Liver (tissue), 8 donors: ENCODE measurements at regions not wholly inside any gene's neighbourhood (a gene's known extent, or its start where the extent isn't known, plus 50 kb on each side); places are given as distances from the start of the nearest gene placed in this dataset.

Experiments used
- DNase-seq: peaks from one replicate; pipeline ENCODE4 v3.0.0-alpha.2; 2017; ENCODE audit warnings: low spot score
- H3K27ac ChIP-seq, 2 donors: one replicate each; pipeline ENCODE4 v1.7.0; 2013; ENCODE audit warnings: inconsistent platforms in 2 of 2, low read length in 2 of 2, control low read depth in 1 of 2, low read depth in 1 of 2, mild to moderate bottlenecking in 1 of 2
- H3K27me3 ChIP-seq, 4 donors: one replicate each; pipeline versions ENCODE4 v1.6.1 to v1.7.0; 2013; ENCODE audit warnings: low read length in 3 of 4, inconsistent platforms in 1 of 4, mild to moderate bottlenecking in 1 of 4, moderate library complexity in 1 of 4; ENCODE audit not compliant: control insufficient read depth in 4 of 4, insufficient read depth in 4 of 4
- H3K36me3 ChIP-seq, 4 donors: one replicate each; pipeline versions ENCODE4 v1.6.1 to v1.7.0; 2013; ENCODE audit warnings: low read length in 3 of 4, mild to moderate bottlenecking in 3 of 4, low read depth in 1 of 4, moderate library complexity in 1 of 4; ENCODE audit not compliant: control insufficient read depth in 4 of 4, insufficient read depth in 3 of 4
- H3K4me1 ChIP-seq, 4 donors: one replicate each; pipeline versions ENCODE4 v1.6.1 to v1.7.0; 2013; ENCODE audit warnings: low read length in 3 of 4, mild to moderate bottlenecking in 3 of 4, moderate library complexity in 1 of 4; ENCODE audit not compliant: control insufficient read depth in 4 of 4, insufficient read depth in 4 of 4
- H3K4me3 ChIP-seq, 3 donors: one replicate each; pipeline versions ENCODE4 v1.6.1 to v1.7.0; 2013; ENCODE audit warnings: low read length in 3 of 3, control low read depth in 1 of 3, low read depth in 1 of 3, mild to moderate bottlenecking in 1 of 3
- H3K9ac ChIP-seq, 2 donors: one replicate each; pipeline ENCODE4 v1.7.0; 2013; ENCODE audit warnings: low read length in 2 of 2, mild to moderate bottlenecking in 2 of 2, moderate library complexity in 2 of 2, control low read depth in 1 of 2, low read depth in 1 of 2
- H3K9me3 ChIP-seq, 4 donors: one replicate each; pipeline versions ENCODE4 v1.6.1 to v1.7.0; 2013; ENCODE audit warnings: low read length in 3 of 4; ENCODE audit not compliant: control insufficient read depth in 4 of 4
- EGR1 ChIP-seq, 2 donors: IDR thresholded peaks; 2 replicates each; pipeline ENCODE4 v1.6.1; 2016 to 2018; ENCODE audit warnings: antibody characterized with exemption in 2 of 2, low read depth in 2 of 2
- FOXA2 ChIP-seq: IDR thresholded peaks from 2 replicates; pipeline ENCODE4 v1.6.1; 2016; ENCODE audit warnings: antibody characterized with exemption
- HNF4A ChIP-seq, 2 donors: conservative IDR thresholded peaks; 2 replicates each; pipeline ENCODE4 v1.6.1; 2016; ENCODE audit warnings: antibody characterized with exemption in 2 of 2, mild to moderate bottlenecking in 2 of 2
- HNF4G ChIP-seq: IDR thresholded peaks from 2 replicates; pipeline ENCODE4 v1.6.1; 2016; ENCODE audit warnings: antibody characterized with exemption
- JUND ChIP-seq, 2 donors: IDR thresholded peaks; 2 replicates each; pipeline ENCODE4 v1.6.1; 2016; ENCODE audit warnings: antibody characterized with exemption in 2 of 2
- RAD21 ChIP-seq, 2 donors: IDR thresholded peaks; 2 replicates each; pipeline ENCODE4 v1.6.1; 2016; ENCODE audit warnings: antibody characterized with exemption in 2 of 2, mild to moderate bottlenecking in 2 of 2
- RXRA ChIP-seq, 2 donors: IDR thresholded peaks; 2 replicates each; pipeline ENCODE4 v1.6.1; 2017 to 2018; ENCODE audit warnings: antibody characterized with exemption in 2 of 2, mild to moderate bottlenecking in 1 of 2
- SP1 ChIP-seq: IDR thresholded peaks from 2 replicates; pipeline ENCODE4 v1.6.1; 2018; ENCODE audit warnings: antibody characterized with exemption, mild to moderate bottlenecking
- TAF1 ChIP-seq: conservative IDR thresholded peaks from 2 replicates; pipeline ENCODE4 v1.6.1; 2016; ENCODE audit warnings: antibody characterized with exemption, mild to moderate bottlenecking
- YY1 ChIP-seq: IDR thresholded peaks from 2 replicates; pipeline ENCODE4 v1.6.1; 2016; ENCODE audit warnings: antibody characterized with exemption, mild to moderate bottlenecking
- WGBS: extraction: QIAGEN DNeasy Blood & Tissue Kit; methylation state at CpG from one replicate; pipeline ENCODE4 v1.1.7; 2013; 5-methylcytosine and 5-hydroxymethylcytosine counted together
- TF ChIP-seq, protein P1 (sequence below): IDR thresholded peaks from 2 replicates; pipeline ENCODE4 v1.6.1; 2016; ENCODE audit warnings: antibody characterized with exemption
- TF ChIP-seq, protein P2 (sequence below): IDR thresholded peaks from 2 replicates; pipeline ENCODE4 v1.6.1; 2016; ENCODE audit warnings: antibody characterized with exemption
- TF ChIP-seq, protein P3 (sequence below): fragments of 150-350 bp; IDR thresholded peaks from 2 replicates; pipeline ENCODE4 v1.5.1; 2017; ENCODE audit warnings: improper control_type of control experiment, low read depth, low read length; ENCODE audit not compliant: missing input control
- TF ChIP-seq, protein P4 (sequence below): IDR thresholded peaks from 2 replicates; pipeline ENCODE4 v1.6.1; 2016; ENCODE audit warnings: antibody characterized with exemption
- TF ChIP-seq, protein P5 (sequence below): IDR thresholded peaks from 2 replicates; pipeline ENCODE4 v1.6.1; 2016; ENCODE audit warnings: antibody characterized with exemption, mild to moderate bottlenecking
- donor health status: healthy.
- donor health status: healthy.
- donor health status: healthy.
- donor health status: healthy.
- donor health status: healthy.

DNA sequence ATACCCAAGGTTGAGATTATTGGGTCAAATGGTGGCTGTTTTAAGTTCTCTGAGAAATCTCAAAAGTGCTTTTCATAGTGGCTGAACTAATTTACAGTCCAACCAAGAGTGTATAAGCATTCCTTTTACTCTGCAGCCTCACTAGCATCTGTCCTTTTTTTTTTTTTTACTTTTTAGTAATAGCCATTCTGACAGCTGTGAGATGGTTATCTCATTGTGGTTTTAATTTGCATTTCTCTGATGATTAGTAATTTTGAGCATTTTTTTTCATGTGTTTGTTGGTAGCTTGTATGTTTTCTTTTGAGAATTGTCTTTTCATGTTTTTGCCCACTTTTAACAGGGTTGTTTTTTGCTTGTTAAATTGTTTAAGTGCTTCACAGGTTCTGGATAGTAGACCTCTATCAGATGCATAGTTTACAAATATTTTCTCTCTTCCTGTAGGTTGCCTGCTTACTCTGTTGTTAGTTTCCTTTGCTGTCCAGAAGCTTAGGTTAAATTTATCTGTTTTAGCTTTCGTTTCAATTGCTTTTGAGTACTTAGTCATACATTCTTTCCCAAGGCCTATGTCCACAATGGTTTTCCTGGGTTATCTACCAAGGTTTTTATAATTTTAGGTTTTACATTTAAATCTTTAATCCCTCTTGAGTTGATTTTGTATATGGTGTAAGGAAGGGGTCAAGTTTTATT lies 881.3 kb upstream of the SEL1L start:
- no peak overlapping the region for H3K9ac ChIP-seq
- TF ChIP-seq, protein P1, sequence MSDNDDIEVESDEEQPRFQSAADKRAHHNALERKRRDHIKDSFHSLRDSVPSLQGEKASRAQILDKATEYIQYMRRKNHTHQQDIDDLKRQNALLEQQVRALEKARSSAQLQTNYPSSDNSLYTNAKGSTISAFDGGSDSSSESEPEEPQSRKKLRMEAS = no peak
- TF ChIP-seq FOXA2 (no peak), SP1 (no peak), RAD21 (IDR thresholded peaks at IDR 0.05) (no peak), HNF4G (no peak), YY1 (no peak)
- TF ChIP-seq, protein P2, sequence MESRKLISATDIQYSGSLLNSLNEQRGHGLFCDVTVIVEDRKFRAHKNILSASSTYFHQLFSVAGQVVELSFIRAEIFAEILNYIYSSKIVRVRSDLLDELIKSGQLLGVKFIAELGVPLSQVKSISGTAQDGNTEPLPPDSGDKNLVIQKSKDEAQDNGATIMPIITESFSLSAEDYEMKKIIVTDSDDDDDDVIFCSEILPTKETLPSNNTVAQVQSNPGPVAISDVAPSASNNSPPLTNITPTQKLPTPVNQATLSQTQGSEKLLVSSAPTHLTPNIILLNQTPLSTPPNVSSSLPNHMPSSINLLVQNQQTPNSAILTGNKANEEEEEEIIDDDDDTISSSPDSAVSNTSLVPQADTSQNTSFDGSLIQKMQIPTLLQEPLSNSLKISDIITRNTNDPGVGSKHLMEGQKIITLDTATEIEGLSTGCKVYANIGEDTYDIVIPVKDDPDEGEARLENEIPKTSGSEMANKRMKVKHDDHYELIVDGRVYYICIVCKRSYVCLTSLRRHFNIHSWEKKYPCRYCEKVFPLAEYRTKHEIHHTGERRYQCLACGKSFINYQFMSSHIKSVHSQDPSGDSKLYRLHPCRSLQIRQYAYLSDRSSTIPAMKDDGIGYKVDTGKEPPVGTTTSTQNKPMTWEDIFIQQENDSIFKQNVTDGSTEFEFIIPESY = no peak
- H3K27ac ChIP-seq = no peak overlapping the region
- H3K4me3 ChIP-seq = no peak overlapping the region
- no peaks in the 10 kb centered on the region for H3K27me3 ChIP-seq
- no peak for DNase-seq
- H3K9me3 ChIP-seq = peaks cover 0 to 5% (median 0%) of the 10 kb centered on the region in 4 donors
- H3K4me1 ChIP-seq = no peaks in the 10 kb centered on the region
- no peaks in the 10 kb centered on the region for H3K36me3 ChIP-seq
- WGBS = 50% methylated on average over 1 of the region's 1 CpG

DNA sequence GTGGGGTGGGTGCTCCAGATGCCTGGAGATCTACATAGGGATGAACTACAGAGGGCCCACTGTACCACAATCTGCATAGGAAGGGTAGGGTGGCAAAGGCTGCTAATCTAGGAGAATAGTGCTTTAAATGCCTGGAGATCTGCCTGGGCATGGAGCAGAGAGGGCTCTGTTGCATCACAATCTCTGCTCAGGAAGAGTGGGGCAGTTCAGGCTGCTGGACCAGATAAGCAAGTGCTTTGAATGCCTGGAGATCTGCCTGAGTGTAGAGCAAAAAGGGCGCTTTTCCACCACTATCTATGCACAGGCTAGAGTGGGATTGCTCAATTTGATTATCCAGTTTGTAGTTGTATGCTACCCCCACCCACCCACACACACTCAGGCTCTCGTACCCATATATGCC lies 886.3 kb upstream of the SEL1L start:
- TF ChIP-seq HNF4A (conservative IDR thresholded peaks at IDR 0.05) (no peak), TAF1 (no peak), RXRA (IDR thresholded peaks at IDR 0.05) (no peak), EGR1 (IDR thresholded peaks at IDR 0.05; ENCODE audit: low read depth in 2 of 2) (no peak), RAD21 (IDR thresholded peaks at IDR 0.05) (no peak)
- TF ChIP-seq, protein P3, sequence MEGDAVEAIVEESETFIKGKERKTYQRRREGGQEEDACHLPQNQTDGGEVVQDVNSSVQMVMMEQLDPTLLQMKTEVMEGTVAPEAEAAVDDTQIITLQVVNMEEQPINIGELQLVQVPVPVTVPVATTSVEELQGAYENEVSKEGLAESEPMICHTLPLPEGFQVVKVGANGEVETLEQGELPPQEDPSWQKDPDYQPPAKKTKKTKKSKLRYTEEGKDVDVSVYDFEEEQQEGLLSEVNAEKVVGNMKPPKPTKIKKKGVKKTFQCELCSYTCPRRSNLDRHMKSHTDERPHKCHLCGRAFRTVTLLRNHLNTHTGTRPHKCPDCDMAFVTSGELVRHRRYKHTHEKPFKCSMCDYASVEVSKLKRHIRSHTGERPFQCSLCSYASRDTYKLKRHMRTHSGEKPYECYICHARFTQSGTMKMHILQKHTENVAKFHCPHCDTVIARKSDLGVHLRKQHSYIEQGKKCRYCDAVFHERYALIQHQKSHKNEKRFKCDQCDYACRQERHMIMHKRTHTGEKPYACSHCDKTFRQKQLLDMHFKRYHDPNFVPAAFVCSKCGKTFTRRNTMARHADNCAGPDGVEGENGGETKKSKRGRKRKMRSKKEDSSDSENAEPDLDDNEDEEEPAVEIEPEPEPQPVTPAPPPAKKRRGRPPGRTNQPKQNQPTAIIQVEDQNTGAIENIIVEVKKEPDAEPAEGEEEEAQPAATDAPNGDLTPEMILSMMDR = no peak
- no peaks in the 10 kb centered on the region for H3K27me3 ChIP-seq
- DNase-seq = no peak

DNA sequence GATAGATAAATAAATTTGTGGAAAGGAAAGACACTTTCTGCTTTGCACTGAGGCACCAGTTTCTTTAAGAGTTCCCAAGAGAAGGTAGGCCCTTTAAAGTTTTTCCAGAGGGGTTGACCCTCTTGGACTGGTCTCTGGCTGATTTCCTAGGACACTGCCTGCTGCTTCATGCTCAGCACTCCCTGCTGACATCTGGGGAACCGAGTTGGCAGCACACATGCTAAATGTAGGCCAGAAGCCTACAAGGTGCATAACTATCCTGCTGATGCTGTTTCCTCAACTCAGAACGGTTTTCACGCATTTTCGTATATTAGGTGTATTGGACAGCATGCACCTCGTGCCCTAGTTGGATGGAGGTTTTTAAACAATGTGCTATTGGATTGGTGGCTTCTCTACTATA lies 887.2 kb upstream of the SEL1L start:
- WGBS = 74% methylated on average over 5 of the region's 5 CpGs
- TF ChIP-seq, protein P3 = no peak
- no peak for TF ChIP-seq JUND (IDR thresholded peaks at IDR 0.05)
- no peak for TF ChIP-seq HNF4G
- TF ChIP-seq, protein P4, sequence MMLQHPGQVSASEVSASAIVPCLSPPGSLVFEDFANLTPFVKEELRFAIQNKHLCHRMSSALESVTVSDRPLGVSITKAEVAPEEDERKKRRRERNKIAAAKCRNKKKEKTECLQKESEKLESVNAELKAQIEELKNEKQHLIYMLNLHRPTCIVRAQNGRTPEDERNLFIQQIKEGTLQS = no peak
- TF ChIP-seq, protein P5, sequence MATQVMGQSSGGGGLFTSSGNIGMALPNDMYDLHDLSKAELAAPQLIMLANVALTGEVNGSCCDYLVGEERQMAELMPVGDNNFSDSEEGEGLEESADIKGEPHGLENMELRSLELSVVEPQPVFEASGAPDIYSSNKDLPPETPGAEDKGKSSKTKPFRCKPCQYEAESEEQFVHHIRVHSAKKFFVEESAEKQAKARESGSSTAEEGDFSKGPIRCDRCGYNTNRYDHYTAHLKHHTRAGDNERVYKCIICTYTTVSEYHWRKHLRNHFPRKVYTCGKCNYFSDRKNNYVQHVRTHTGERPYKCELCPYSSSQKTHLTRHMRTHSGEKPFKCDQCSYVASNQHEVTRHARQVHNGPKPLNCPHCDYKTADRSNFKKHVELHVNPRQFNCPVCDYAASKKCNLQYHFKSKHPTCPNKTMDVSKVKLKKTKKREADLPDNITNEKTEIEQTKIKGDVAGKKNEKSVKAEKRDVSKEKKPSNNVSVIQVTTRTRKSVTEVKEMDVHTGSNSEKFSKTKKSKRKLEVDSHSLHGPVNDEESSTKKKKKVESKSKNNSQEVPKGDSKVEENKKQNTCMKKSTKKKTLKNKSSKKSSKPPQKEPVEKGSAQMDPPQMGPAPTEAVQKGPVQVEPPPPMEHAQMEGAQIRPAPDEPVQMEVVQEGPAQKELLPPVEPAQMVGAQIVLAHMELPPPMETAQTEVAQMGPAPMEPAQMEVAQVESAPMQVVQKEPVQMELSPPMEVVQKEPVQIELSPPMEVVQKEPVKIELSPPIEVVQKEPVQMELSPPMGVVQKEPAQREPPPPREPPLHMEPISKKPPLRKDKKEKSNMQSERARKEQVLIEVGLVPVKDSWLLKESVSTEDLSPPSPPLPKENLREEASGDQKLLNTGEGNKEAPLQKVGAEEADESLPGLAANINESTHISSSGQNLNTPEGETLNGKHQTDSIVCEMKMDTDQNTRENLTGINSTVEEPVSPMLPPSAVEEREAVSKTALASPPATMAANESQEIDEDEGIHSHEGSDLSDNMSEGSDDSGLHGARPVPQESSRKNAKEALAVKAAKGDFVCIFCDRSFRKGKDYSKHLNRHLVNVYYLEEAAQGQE = no peak
- TF ChIP-seq YY1 = no peak
- Histone ChIP-seq H3K4me3 (no peak overlapping the region), H3K27ac (no peak overlapping the region), H3K9ac (no peak overlapping the region), H3K27me3 (no peaks in the 10 kb centered on the region), H3K36me3 (no peaks in the 10 kb centered on the region), H3K4me1 (no peaks in the 10 kb centered on the region), H3K9me3 (peaks cover 0 to 5% (median 0%) of the 10 kb centered on the region in 4 donors)
- no peak for DNase-seq

More for the DNA sequence above, 886.3 kb upstream of the SEL1L start:
- Histone ChIP-seq H3K27ac (no peak overlapping the region), H3K4me3 (no peak overlapping the region), H3K4me1 (no peaks in the 10 kb centered on the region), H3K36me3 (no peaks in the 10 kb centered on the region), H3K9ac (no peak overlapping the region), H3K9me3 (peaks cover 0 to 5% (median 0%) of the 10 kb centered on the region in 4 donors)
- WGBS = 50% methylated on average over 2 of the region's 2 CpGs
